HCT116 (cell line): ENCODE measurements at regions not wholly inside any gene's neighbourhood (a gene's known extent, or its start where the extent isn't known, plus 50 kb on each side); places are given as distances from the start of the nearest gene placed in this dataset.

Experiments
- ATAC-seq: fragments of 200-7000 bp; cut with Tn5 transposase; 2 replicates; pipeline ENCODE4 v1.9.1; 2020; ENCODE audit warnings: mild to moderate bottlenecking, moderate library complexity
- BruUV-seq: library from RNA; stranded (reverse); fragments of 400-500 nt; replicated peaks from 2 replicates; lab custom pipeline; 2021; lab: Mats Ljungman, UMichigan
- CTCF ChIA-PET: fragments of 300-600 bp; sonication (Branson Sonifier 250); formaldehyde crosslinking; loops from one replicate; lab custom pipeline; 2021; ENCODE audit warnings: antibody characterized with exemption; lab: Charles Lee
- POLR2A ChIA-PET: fragments of 300-600, 350-600 bp; sonication (Branson Sonifier 250); formaldehyde crosslinking; loops from one replicate; lab custom pipeline; 2021; ENCODE audit warnings: antibody characterized with exemption; lab: Charles Lee
- RAD21 ChIA-PET, 2 experiments: fragments of 300-600 bp; sonication (Branson Sonifier 250); formaldehyde crosslinking; loops; one replicate each; lab custom pipeline; 2023; ENCODE audit warnings: low total read pairs in 2 of 2; ENCODE audit not compliant: uncharacterized antibody in 2 of 2, unreplicated experiment in 2 of 2, low non-redundant PET in 1 of 2; lab: Charles Lee
- DNase-seq: peaks from one replicate; pipeline ENCODE4 v3.0.0-alpha.2; 2010; ENCODE audit warnings: low read depth, low spot score
- H2AFZ ChIP-seq: fragments of 200-600 bp; shearing (Covaris generic), sonication (generic); 2 replicates; pipeline ENCODE4 v1.6.1; 2017; ENCODE audit warnings: low read depth, mixed run types, mixed read lengths, antibody characterized with exemption, low read length; ENCODE audit not compliant: poor library complexity, severe bottlenecking
- H3K27ac ChIP-seq: 2 replicates; pipeline ENCODE4 v1.5.1; 2012; ENCODE audit warnings: low read depth, low read length
- H3K27me3 ChIP-seq: fragments of 200-600 bp; sonication (generic); 2 replicates; pipeline ENCODE4 v1.6.1; 2016; ENCODE audit warnings: mixed run types, low read length, mixed read lengths; ENCODE audit not compliant: insufficient read depth
- H3K36me3 ChIP-seq, 2 experiments: fragments of 200-500 bp in 1 of 2; fragments of 200-600 bp in 1 of 2; sonication (Bioruptor generic) in 1 of 2; sonication (generic) in 1 of 2; 2 replicates each; pipeline versions ENCODE4 v1.5.1 to v1.6.1; 2014 to 2016; ENCODE audit warnings: low read length in 2 of 2, inconsistent platforms in 1 of 2, mixed read lengths in 1 of 2, mixed run types in 1 of 2; ENCODE audit not compliant: insufficient read depth in 2 of 2, control insufficient read depth in 1 of 2
- H3K4me1 ChIP-seq, 2 experiments: fragments of 200-600 bp in 1 of 2; sonication (generic) in 1 of 2; 2 replicates each; pipeline versions ENCODE4 v1.5.1 to v1.6.1; 2012 to 2017; ENCODE audit warnings: low read length in 2 of 2, inconsistent platforms in 1 of 2, mild to moderate bottlenecking in 1 of 2, mixed read lengths in 1 of 2, mixed run types in 1 of 2, moderate library complexity in 1 of 2; ENCODE audit not compliant: insufficient read depth in 2 of 2, control insufficient read depth in 1 of 2
- H3K4me2 ChIP-seq: fragments of 200-600 bp; sonication (generic); 2 replicates; pipeline ENCODE4 v1.6.1; 2017; ENCODE audit warnings: mixed run types, low read length, mixed read lengths
- H3K4me3 ChIP-seq, 2 experiments: fragments of 200-600 bp in 1 of 2; sonication (generic) in 1 of 2; replicated peaks in 1 of 2; 2 replicates each; pipeline ENCODE4 v1.5.1; 2011 to 2016; ENCODE audit warnings: low read length in 2 of 2, control low read depth in 1 of 2, low read depth in 1 of 2, mild to moderate bottlenecking in 1 of 2, mixed read lengths in 1 of 2, mixed run types in 1 of 2
- H3K79me2 ChIP-seq: fragments of 200-600 bp; sonication (generic); 2 replicates; pipeline ENCODE4 v1.6.1; 2017; ENCODE audit warnings: mild to moderate bottlenecking, mixed run types, low read length, moderate library complexity, mixed read lengths; ENCODE audit not compliant: insufficient read depth
- H3K9ac ChIP-seq: fragments of 200-600 bp; sonication (generic); 2 replicates; pipeline ENCODE4 v1.6.1; 2016; ENCODE audit warnings: low read length, mixed read lengths
- H3K9me2 ChIP-seq: fragments of 200-600 bp; sonication (generic), shearing (Covaris generic); 2 replicates; pipeline ENCODE4 v1.6.1; 2017; ENCODE audit warnings: mixed run types, mild to moderate bottlenecking, moderate library complexity; ENCODE audit not compliant: insufficient read depth
- H3K9me3 ChIP-seq, 2 experiments: fragments of 200-500 bp in 1 of 2; fragments of 200-600 bp in 1 of 2; sonication (Bioruptor generic) in 1 of 2; sonication (generic) in 1 of 2; 2 replicates each; pipeline ENCODE4 v1.6.1; 2014 to 2017; ENCODE audit warnings: low read length in 2 of 2, mixed read lengths in 2 of 2, inconsistent platforms in 1 of 2, low read depth in 1 of 2, mild to moderate bottlenecking in 1 of 2, mixed run types in 1 of 2, moderate library complexity in 1 of 2; ENCODE audit not compliant: control insufficient read depth in 1 of 2, insufficient read depth in 1 of 2
- H4K20me1 ChIP-seq: fragments of 200-600 bp; sonication (generic), shearing (Covaris generic); 2 replicates; pipeline ENCODE4 v1.6.1; 2017; ENCODE audit warnings: mixed run types, mild to moderate bottlenecking, moderate library complexity; ENCODE audit not compliant: insufficient read depth
- CBX3 ChIP-seq: IDR thresholded peaks from 2 replicates; pipeline ENCODE4 v1.6.1; 2012; ENCODE audit warnings: low read depth
- EGR1 ChIP-seq: IDR thresholded peaks from 2 replicates; pipeline ENCODE4 v1.6.1; 2012; ENCODE audit warnings: low read depth
- EZH2 ChIP-seq: fragments of 200-600 bp; sonication (generic); IDR thresholded peaks from 2 replicates; pipeline ENCODE4 v1.6.1; 2017; ENCODE audit warnings: antibody characterized with exemption, mixed run types
- FOSL1 ChIP-seq: IDR thresholded peaks from 2 replicates; pipeline ENCODE4 v1.6.1; 2012; ENCODE audit warnings: low read depth
- POLR2A ChIP-seq: IDR thresholded peaks from 2 replicates; pipeline ENCODE4 v1.7.0; 2011; ENCODE audit warnings: borderline replicate concordance; ENCODE audit not compliant: insufficient read depth, insufficient read length; ENCODE audit errors: extremely low read depth
- REST ChIP-seq: IDR thresholded peaks from 2 replicates; pipeline ENCODE4 v1.6.1; 2012; ENCODE audit warnings: low read depth
- SP1 ChIP-seq: IDR thresholded peaks from 2 replicates; pipeline ENCODE4 v1.6.1; 2012; ENCODE audit warnings: low read depth
- intact Hi-C: fragments of 100-400 bp; cut with micrococcal nuclease; formaldehyde crosslinking; loops from 2 replicates; pipeline ENCODE4 v1.10.0; 2022
- TF ChIP-seq, protein P1 (sequence below): IDR thresholded peaks from 2 replicates; pipeline ENCODE4 v1.6.1; 2012

GRCh38 chr1:212218065-212218464 lies 67.1 kb upstream of the PPP2R5A start:
- no peaks in the 10 kb centered on the region for H3K79me2 ChIP-seq
- no peaks in the 10 kb centered on the region for H3K4me1 ChIP-seq
- POLR2A ChIA-PET = no interaction called here
- intact Hi-C loops = no loop called here
- DNase-seq = no peak
- no peaks in the 10 kb centered on the region for H3K27me3 ChIP-seq
- no peaks in the 10 kb centered on the region for H3K9me3 ChIP-seq
- no peaks in the 10 kb centered on the region for H4K20me1 ChIP-seq
- no peak overlapping the region for H2AFZ ChIP-seq
- CTCF ChIA-PET = no interaction called here
- ATAC-seq = no peak
- H3K4me3 ChIP-seq = no peak overlapping the region
- no TSS peak for BruUV-seq
- no peaks in the 10 kb centered on the region for H3K36me3 ChIP-seq
- TF ChIP-seq SP1 (no peak), POLR2A (no peak), FOSL1 (no peak), REST (no peak), EGR1 (no peak), CBX3 (no peak)
- TF ChIP-seq, protein P1, sequence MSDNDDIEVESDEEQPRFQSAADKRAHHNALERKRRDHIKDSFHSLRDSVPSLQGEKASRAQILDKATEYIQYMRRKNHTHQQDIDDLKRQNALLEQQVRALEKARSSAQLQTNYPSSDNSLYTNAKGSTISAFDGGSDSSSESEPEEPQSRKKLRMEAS = no peak
- H3K9me2 ChIP-seq = no peaks in the 10 kb centered on the region
- RAD21 ChIA-PET = no interaction called here
- no peak overlapping the region for H3K27ac ChIP-seq
- no peak overlapping the region for H3K4me2 ChIP-seq
- H3K9ac ChIP-seq = no peak overlapping the region

GRCh38 chr1:212218911-212219310 lies 66.3 kb upstream of the PPP2R5A start:
- no TSS peak for BruUV-seq
- H2AFZ ChIP-seq = no peak overlapping the region
- no peaks in the 10 kb centered on the region for H3K79me2 ChIP-seq
- H3K9me3 ChIP-seq = no peaks in the 10 kb centered on the region
- no peak overlapping the region for H3K27ac ChIP-seq
- intact Hi-C loops = no loop called here
- H3K9ac ChIP-seq = no peak overlapping the region
- CTCF ChIA-PET = no interaction called here
- H3K27me3 ChIP-seq = no peaks in the 10 kb centered on the region
- H3K9me2 ChIP-seq = no peaks in the 10 kb centered on the region
- no peak overlapping the region for H3K4me2 ChIP-seq
- H3K36me3 ChIP-seq = no peaks in the 10 kb centered on the region
- no peak overlapping the region for H3K4me3 ChIP-seq
- TF ChIP-seq EZH2 = no peak
- TF ChIP-seq, all 23 proteins: peak for 0
- POLR2A ChIA-PET = no interaction called here
- Histone ChIP-seq H3K4me1 (no peaks in the 10 kb centered on the region), H4K20me1 (no peaks in the 10 kb centered on the region)
- DNase-seq (no peak), ATAC-seq (no peak)
- RAD21 ChIA-PET = no interaction called here
